Type B pancreatic cell (in vitro differentiated cells): ENCODE measurements at regions not wholly inside any gene's neighbourhood (a gene's known extent, or its start where the extent isn't known, plus 50 kb on each side); places are given as distances from the start of the nearest gene placed in this dataset.

Experiments
- DNase-seq: peaks from one replicate; pipeline ENCODE4 v3.0.0; 2021; ENCODE audit warnings: mixed read lengths; ENCODE audit not compliant: unreplicated experiment; ENCODE audit errors: extremely low spot score
- H3K27ac Mint-ChIP-seq: 2 replicates; pipeline ENCODE4 v1.8.0; 2021; ENCODE audit warnings: mild to moderate bottlenecking, mixed read lengths
- H3K27me3 Mint-ChIP-seq: 2 replicates; pipeline ENCODE4 v1.8.0; 2021; ENCODE audit warnings: mixed read lengths
- H3K36me3 Mint-ChIP-seq: 2 replicates; pipeline ENCODE4 v1.8.0; 2021; ENCODE audit warnings: mixed read lengths
- H3K4me1 Mint-ChIP-seq: one replicate; pipeline ENCODE4 v1.8.0; 2021; ENCODE audit warnings: mixed read lengths; ENCODE audit not compliant: unreplicated experiment
- H3K4me3 Mint-ChIP-seq: 2 replicates; pipeline ENCODE4 v1.8.0; 2021; ENCODE audit warnings: mild to moderate bottlenecking, mixed read lengths
- H3K9me3 Mint-ChIP-seq: 2 replicates; pipeline ENCODE4 v1.8.0; 2021; ENCODE audit warnings: mixed read lengths
- TF ChIP-seq, protein P1 (sequence below): fragments of 200-600 bp; sonication (generic); conservative IDR thresholded peaks from 2 replicates; pipeline ENCODE4 v1.5.0; 2021; ENCODE audit warnings: antibody characterized with exemption, mild to moderate bottlenecking

GRCh38 chr18:77539860-77540259 lies 290.2 kb downstream of the GALR1 start:
- Mint-ChIP-seq H3K4me1 (no peaks in the 10 kb centered on the region), H3K4me3 (no peak overlapping the region), H3K27ac (no peak overlapping the region), H3K9me3 (peaks cover 4% of the 10 kb centered on the region), H3K36me3 (no peaks in the 10 kb centered on the region), H3K27me3 (no peaks in the 10 kb centered on the region)
- TF ChIP-seq, protein P1, sequence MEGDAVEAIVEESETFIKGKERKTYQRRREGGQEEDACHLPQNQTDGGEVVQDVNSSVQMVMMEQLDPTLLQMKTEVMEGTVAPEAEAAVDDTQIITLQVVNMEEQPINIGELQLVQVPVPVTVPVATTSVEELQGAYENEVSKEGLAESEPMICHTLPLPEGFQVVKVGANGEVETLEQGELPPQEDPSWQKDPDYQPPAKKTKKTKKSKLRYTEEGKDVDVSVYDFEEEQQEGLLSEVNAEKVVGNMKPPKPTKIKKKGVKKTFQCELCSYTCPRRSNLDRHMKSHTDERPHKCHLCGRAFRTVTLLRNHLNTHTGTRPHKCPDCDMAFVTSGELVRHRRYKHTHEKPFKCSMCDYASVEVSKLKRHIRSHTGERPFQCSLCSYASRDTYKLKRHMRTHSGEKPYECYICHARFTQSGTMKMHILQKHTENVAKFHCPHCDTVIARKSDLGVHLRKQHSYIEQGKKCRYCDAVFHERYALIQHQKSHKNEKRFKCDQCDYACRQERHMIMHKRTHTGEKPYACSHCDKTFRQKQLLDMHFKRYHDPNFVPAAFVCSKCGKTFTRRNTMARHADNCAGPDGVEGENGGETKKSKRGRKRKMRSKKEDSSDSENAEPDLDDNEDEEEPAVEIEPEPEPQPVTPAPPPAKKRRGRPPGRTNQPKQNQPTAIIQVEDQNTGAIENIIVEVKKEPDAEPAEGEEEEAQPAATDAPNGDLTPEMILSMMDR = no peak
- DNase-seq = no peak

- H3K27me3 Mint-ChIP-seq = no peaks in the 10 kb centered on the region
- no peaks in the 10 kb centered on the region for H3K36me3 Mint-ChIP-seq
- H3K9me3 Mint-ChIP-seq = peaks cover 2% of the 10 kb centered on the region
- TF ChIP-seq, protein P1 = no peak
- no peaks in the 10 kb centered on the region for H3K4me1 Mint-ChIP-seq
- H3K27ac Mint-ChIP-seq = no peak overlapping the region
- no peak overlapping the region for H3K4me3 Mint-ChIP-seq
- no peak for DNase-seq
Measured at GRCh38 chr18:77544792-77545191, 295.1 kb downstream of the GALR1 start.

DNA sequence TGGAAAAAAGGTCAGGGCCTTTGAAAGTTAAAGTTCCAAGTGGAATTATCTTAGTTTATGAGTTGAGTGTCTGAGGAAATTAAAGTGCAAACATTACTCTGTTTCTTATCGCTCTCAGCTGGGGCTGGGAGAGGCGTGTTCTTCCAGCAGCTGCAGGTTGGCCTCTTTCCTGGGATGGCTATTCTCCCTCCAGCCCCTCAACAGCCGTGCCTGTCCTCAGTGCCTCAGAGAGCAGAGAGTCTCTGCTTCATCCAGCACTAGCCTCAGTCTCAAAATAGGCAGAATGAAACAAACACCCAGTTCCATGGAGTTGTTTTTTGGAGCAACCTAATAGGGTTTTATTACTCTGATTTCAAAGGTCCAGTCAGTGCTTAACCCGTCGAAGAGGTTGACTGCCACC lies 298.1 kb downstream of the GALR1 start:
- Mint-ChIP-seq H3K4me3 (no peak overlapping the region), H3K27ac (no peak overlapping the region), H3K36me3 (no peaks in the 10 kb centered on the region), H3K4me1 (no peaks in the 10 kb centered on the region), H3K27me3 (no peaks in the 10 kb centered on the region), H3K9me3 (no peaks in the 10 kb centered on the region)
- TF ChIP-seq, protein P1 = no peak
- no peak for DNase-seq

- Mint-ChIP-seq H3K27me3 (no peaks in the 10 kb centered on the region), H3K4me3 (no peak overlapping the region), H3K9me3 (no peaks in the 10 kb centered on the region), H3K27ac (no peak overlapping the region), H3K4me1 (no peaks in the 10 kb centered on the region), H3K36me3 (no peaks in the 10 kb centered on the region)
- no peak for DNase-seq
- TF ChIP-seq, protein P1 = no peak
Measured at GRCh38 chr18:77548790-77549420, 299.3 kb downstream of the GALR1 start.

GRCh38 chr18:77550625-77551024 lies 301.0 kb downstream of the GALR1 start:
- Mint-ChIP-seq H3K9me3 (no peaks in the 10 kb centered on the region), H3K27ac (no peak overlapping the region), H3K27me3 (no peaks in the 10 kb centered on the region), H3K4me3 (no peak overlapping the region), H3K4me1 (no peaks in the 10 kb centered on the region), H3K36me3 (no peaks in the 10 kb centered on the region)
- TF ChIP-seq, protein P1 = no peak
- no peak for DNase-seq

DNA sequence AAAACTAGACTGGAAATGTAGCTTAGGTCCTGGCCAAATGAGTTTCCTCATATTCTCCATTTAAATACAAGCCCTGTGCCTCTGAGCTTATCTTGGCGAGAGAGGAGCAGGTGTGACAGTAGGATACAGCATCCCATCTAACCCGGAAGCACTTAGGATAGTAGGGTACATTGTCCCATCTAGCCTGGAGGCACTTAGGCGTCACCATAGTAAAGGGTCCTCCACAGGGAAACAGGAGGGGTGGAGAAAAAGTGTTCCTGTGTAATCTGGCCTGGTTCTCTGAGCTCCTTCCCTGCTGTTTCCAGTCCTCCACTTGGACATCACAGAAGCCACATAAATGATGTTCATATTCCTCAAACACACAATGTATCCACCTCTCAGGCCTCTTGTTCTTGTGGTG lies 301.4 kb downstream of the GALR1 start:
- no peaks in the 10 kb centered on the region for H3K27me3 Mint-ChIP-seq
- DNase-seq = no peak
- TF ChIP-seq, protein P1 = no peak
- H3K4me3 Mint-ChIP-seq = no peak overlapping the region
- H3K36me3 Mint-ChIP-seq = no peaks in the 10 kb centered on the region
- no peak overlapping the region for H3K27ac Mint-ChIP-seq
- H3K4me1 Mint-ChIP-seq = no peaks in the 10 kb centered on the region
- H3K9me3 Mint-ChIP-seq = no peaks in the 10 kb centered on the region
